Neural cell (in vitro differentiated cells): ENCODE measurements at regions not wholly inside any gene's neighbourhood (a gene's known extent, or its start where the extent isn't known, plus 50 kb on each side); places are given as distances from the start of the nearest gene placed in this dataset.

Experiments used
- RAD21 ChIP-seq: fragments of 450-650 bp; conservative IDR thresholded peaks from 2 replicates; pipeline ENCODE4 v1.6.1; 2014; ENCODE audit warnings: antibody characterized with exemption, mild to moderate bottlenecking, moderate library complexity
- SMC3 ChIP-seq: fragments of 450-650 bp; conservative IDR thresholded peaks from 2 replicates; pipeline ENCODE4 v1.6.1; 2014; ENCODE audit warnings: antibody characterized with exemption, mild to moderate bottlenecking, moderate library complexity; ENCODE audit not compliant: poor library complexity
- TF ChIP-seq, protein P1 (sequence below): fragments of 450-650 bp; IDR thresholded peaks from 2 replicates; pipeline ENCODE4 v1.5.1; 2014; ENCODE audit warnings: antibody characterized with exemption, mild to moderate bottlenecking, moderate library complexity; ENCODE audit not compliant: poor library complexity, severe bottlenecking

DNA sequence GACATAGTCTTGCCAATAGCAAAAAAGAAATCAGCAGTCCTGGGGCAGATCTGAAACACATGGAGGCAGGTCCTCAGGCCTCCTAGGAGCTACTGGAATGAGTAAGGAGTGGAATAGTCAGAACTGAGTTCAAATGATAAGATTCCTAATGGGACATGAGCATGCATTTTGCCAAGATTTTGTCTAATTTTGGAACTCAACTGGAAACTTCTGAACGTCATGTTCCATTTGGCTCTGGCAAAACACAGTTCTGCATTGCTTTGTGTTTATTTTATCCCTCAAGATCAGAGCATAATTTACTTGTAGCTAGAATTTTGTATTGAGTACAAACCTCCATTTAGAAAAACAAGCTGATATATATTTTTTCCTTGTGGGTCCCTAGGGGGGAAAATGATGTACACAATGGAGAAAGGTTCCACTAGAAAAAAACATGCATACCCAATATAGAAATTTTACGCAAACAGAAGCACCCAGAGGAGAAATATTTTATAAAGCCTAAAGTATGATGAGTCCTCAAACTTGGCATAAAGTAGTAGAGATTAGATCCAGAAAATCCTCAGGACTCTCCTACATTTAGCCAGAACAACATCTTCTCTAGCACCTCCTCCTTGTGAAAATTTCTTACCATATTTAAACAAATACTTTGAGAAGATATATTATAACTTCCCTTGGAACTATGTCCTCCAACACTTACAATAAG lies 149.0 kb upstream of the SERP2 start:
- TF ChIP-seq, protein P1, sequence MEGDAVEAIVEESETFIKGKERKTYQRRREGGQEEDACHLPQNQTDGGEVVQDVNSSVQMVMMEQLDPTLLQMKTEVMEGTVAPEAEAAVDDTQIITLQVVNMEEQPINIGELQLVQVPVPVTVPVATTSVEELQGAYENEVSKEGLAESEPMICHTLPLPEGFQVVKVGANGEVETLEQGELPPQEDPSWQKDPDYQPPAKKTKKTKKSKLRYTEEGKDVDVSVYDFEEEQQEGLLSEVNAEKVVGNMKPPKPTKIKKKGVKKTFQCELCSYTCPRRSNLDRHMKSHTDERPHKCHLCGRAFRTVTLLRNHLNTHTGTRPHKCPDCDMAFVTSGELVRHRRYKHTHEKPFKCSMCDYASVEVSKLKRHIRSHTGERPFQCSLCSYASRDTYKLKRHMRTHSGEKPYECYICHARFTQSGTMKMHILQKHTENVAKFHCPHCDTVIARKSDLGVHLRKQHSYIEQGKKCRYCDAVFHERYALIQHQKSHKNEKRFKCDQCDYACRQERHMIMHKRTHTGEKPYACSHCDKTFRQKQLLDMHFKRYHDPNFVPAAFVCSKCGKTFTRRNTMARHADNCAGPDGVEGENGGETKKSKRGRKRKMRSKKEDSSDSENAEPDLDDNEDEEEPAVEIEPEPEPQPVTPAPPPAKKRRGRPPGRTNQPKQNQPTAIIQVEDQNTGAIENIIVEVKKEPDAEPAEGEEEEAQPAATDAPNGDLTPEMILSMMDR = no peak
- TF ChIP-seq SMC3 (no peak), RAD21 (no peak)
